Effector memory CD4-positive, alpha-beta T cell (primary cell): ENCODE measurements at regions not wholly inside any gene's neighbourhood (a gene's known extent, or its start where the extent isn't known, plus 50 kb on each side); places are given as distances from the start of the nearest gene placed in this dataset.

Experiments used
- DNase-seq, 3 donors: peaks; one replicate each; pipeline ENCODE4 v3.0.0-alpha.2; 2020
- H3K27ac ChIP-seq: 2 replicates; pipeline ENCODE4 v1.7.0; 2013; ENCODE audit warnings: mild to moderate bottlenecking, low read length, moderate library complexity; ENCODE audit not compliant: insufficient read depth, poor library complexity, severe bottlenecking
- H3K27me3 ChIP-seq: replicated peaks from 2 replicates; pipeline ENCODE4 v1.7.0; 2013; ENCODE audit warnings: mild to moderate bottlenecking, low read length; ENCODE audit not compliant: insufficient read depth, control insufficient read depth, poor library complexity, severe bottlenecking
- H3K36me3 ChIP-seq: 2 replicates; pipeline ENCODE4 v1.7.0; 2013; ENCODE audit warnings: mild to moderate bottlenecking, low read length, moderate library complexity; ENCODE audit not compliant: control insufficient read depth, insufficient read depth
- H3K4me1 ChIP-seq: 2 replicates; pipeline ENCODE4 v1.7.0; 2013; ENCODE audit warnings: low read length, mild to moderate bottlenecking; ENCODE audit not compliant: control insufficient read depth, insufficient read depth, poor library complexity, severe bottlenecking
- H3K4me3 ChIP-seq: 2 replicates; pipeline ENCODE4 v1.7.0; 2013; ENCODE audit warnings: low read length, low read depth, mild to moderate bottlenecking; ENCODE audit not compliant: insufficient read depth, poor library complexity, severe bottlenecking
- H3K9me3 ChIP-seq: 2 replicates; pipeline ENCODE4 v1.7.0; 2013; ENCODE audit warnings: mild to moderate bottlenecking, low read length, moderate library complexity; ENCODE audit not compliant: control insufficient read depth

GRCh38 chr9:84499969-84500582 is 159.5 kb upstream of the SLC28A3 start:
- H3K4me1 ChIP-seq, result no peaks in the 10 kb centered on the region
- DNase-seq, result no peak
- H3K36me3 ChIP-seq, result no peaks in the 10 kb centered on the region
- H3K9me3 ChIP-seq, result no peaks in the 10 kb centered on the region
- H3K4me3 ChIP-seq, result no peak overlapping the region
- no peak overlapping the region for H3K27ac ChIP-seq
- no peaks in the 10 kb centered on the region for H3K27me3 ChIP-seq

GRCh38 chr9:84500826-84501225 is 160.3 kb upstream of the SLC28A3 start:
- Histone ChIP-seq H3K4me3 (no peak overlapping the region), H3K27me3 (no peaks in the 10 kb centered on the region), H3K27ac (no peak overlapping the region), H3K4me1 (no peaks in the 10 kb centered on the region), H3K9me3 (no peaks in the 10 kb centered on the region), H3K36me3 (no peaks in the 10 kb centered on the region)
- no peak for DNase-seq

- H3K36me3 ChIP-seq, result no peaks in the 10 kb centered on the region
- DNase-seq, result no peak
- no peaks in the 10 kb centered on the region for H3K9me3 ChIP-seq
- H3K4me3 ChIP-seq, result no peak overlapping the region
- no peaks in the 10 kb centered on the region for H3K27me3 ChIP-seq
- no peak overlapping the region for H3K27ac ChIP-seq
- no peaks in the 10 kb centered on the region for H3K4me1 ChIP-seq
Measured at GRCh38 chr9:84501587-84501986, 161.0 kb upstream of the SLC28A3 start.

GRCh38 chr9:84502066-84502465 is 161.5 kb upstream of the SLC28A3 start:
- no peaks in the 10 kb centered on the region for H3K4me1 ChIP-seq
- no peaks in the 10 kb centered on the region for H3K27me3 ChIP-seq
- no peak for DNase-seq
- H3K27ac ChIP-seq, result no peak overlapping the region
- no peak overlapping the region for H3K4me3 ChIP-seq
- H3K36me3 ChIP-seq, result no peaks in the 10 kb centered on the region
- no peaks in the 10 kb centered on the region for H3K9me3 ChIP-seq

GRCh38 chr9:84504360-84504759 is 163.8 kb upstream of the SLC28A3 start:
- H3K4me3 ChIP-seq, result no peak overlapping the region
- no peaks in the 10 kb centered on the region for H3K4me1 ChIP-seq
- H3K27ac ChIP-seq, result no peak overlapping the region
- no peaks in the 10 kb centered on the region for H3K36me3 ChIP-seq
- no peaks in the 10 kb centered on the region for H3K9me3 ChIP-seq
- H3K27me3 ChIP-seq, result no peaks in the 10 kb centered on the region
- DNase-seq, result no peak

GRCh38 chr9:84511651-84512050 is 157.9 kb upstream of the NTRK2 start:
- H3K4me3 ChIP-seq, result no peak overlapping the region
- no peaks in the 10 kb centered on the region for H3K36me3 ChIP-seq
- no peak overlapping the region for H3K27ac ChIP-seq
- H3K9me3 ChIP-seq, result no peaks in the 10 kb centered on the region
- no peak for DNase-seq
- no peaks in the 10 kb centered on the region for H3K27me3 ChIP-seq
- H3K4me1 ChIP-seq, result no peaks in the 10 kb centered on the region

- no peak for DNase-seq
- Histone ChIP-seq H3K27me3 (no peaks in the 10 kb centered on the region), H3K27ac (no peak overlapping the region)
Measured at GRCh38 chr9:84512493-84512892, 157.0 kb upstream of the NTRK2 start.

GRCh38 chr9:84513473-84513872 is 156.1 kb upstream of the NTRK2 start:
- no peaks in the 10 kb centered on the region for H3K9me3 ChIP-seq
- no peaks in the 10 kb centered on the region for H3K27me3 ChIP-seq
- H3K4me1 ChIP-seq, result no peaks in the 10 kb centered on the region
- no peak overlapping the region for H3K27ac ChIP-seq
- no peak overlapping the region for H3K4me3 ChIP-seq
- no peaks in the 10 kb centered on the region for H3K36me3 ChIP-seq
- DNase-seq, result no peak

More at GRCh38 chr9:84512493-84512892, 157.0 kb upstream of the NTRK2 start:
- Histone ChIP-seq H3K36me3 (no peaks in the 10 kb centered on the region), H3K9me3 (no peaks in the 10 kb centered on the region), H3K4me1 (no peaks in the 10 kb centered on the region), H3K4me3 (no peak overlapping the region)

GRCh38 chr9:84513979-84514378 is 155.6 kb upstream of the NTRK2 start:
- Histone ChIP-seq H3K4me1 (no peaks in the 10 kb centered on the region), H3K36me3 (no peaks in the 10 kb centered on the region), H3K27me3 (no peaks in the 10 kb centered on the region), H3K4me3 (no peak overlapping the region), H3K27ac (no peak overlapping the region), H3K9me3 (no peaks in the 10 kb centered on the region)
- DNase-seq, result no peak

GRCh38 chr9:84514421-84514820 is 155.1 kb upstream of the NTRK2 start:
- Histone ChIP-seq H3K27me3 (no peaks in the 10 kb centered on the region), H3K27ac (no peak overlapping the region), H3K4me3 (no peak overlapping the region), H3K36me3 (no peaks in the 10 kb centered on the region), H3K4me1 (no peaks in the 10 kb centered on the region), H3K9me3 (no peaks in the 10 kb centered on the region)
- no peak for DNase-seq
